Activated CD4-positive, CD25-positive, alpha-beta regulatory T cell treated with anti-CD3 and anti-CD28 coated beads, Interleukin-2, amount 50 U/mL, for 72 hours (primary cell): ENCODE measurements at regions not wholly inside any gene's neighbourhood (a gene's known extent, or its start where the extent isn't known, plus 50 kb on each side); places are given as distances from the start of the nearest gene placed in this dataset.

Source experiments
- DNase-seq: peaks from one replicate; pipeline ENCODE4 v3.0.0; 2021

DNA sequence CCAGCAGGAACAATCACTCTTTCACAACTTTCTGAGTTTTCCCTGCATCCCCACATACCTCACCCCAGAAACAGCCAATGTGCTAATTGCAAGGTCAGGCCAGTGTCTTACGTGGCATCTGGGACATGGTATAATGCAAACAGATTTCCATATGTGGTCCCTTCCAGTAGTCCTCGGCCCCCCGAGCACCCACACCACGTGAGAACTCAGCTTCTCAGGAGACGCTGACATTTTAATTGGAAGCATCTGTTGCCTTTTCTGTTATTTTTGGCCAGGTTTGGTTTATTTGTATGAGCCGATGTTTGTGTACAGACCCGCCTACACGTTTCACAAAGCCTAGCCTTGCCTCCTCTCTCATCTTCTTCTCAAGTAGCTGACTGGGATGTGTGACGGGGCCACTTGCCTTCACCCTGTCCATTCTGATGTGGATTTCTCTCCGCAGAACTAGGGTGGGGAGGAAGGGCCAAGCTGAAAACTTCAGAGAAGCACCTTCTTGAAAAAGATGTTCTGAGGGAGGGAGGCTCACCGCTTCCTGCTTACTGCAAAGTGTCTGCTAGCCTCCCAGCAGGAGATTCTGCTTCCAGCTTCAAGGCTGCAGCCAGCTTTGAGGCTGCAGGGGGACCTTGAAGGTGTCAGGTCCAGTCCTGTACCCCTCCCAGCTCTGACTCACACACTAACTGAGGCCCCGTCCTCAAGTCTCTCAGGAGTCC lies 109.6 kb upstream of the SLC14A2 start:
- no peak for DNase-seq

GRCh38 chr18:45506951-45507350 lies 108.3 kb upstream of the SLC14A2 start:
- no peak for DNase-seq

DNA sequence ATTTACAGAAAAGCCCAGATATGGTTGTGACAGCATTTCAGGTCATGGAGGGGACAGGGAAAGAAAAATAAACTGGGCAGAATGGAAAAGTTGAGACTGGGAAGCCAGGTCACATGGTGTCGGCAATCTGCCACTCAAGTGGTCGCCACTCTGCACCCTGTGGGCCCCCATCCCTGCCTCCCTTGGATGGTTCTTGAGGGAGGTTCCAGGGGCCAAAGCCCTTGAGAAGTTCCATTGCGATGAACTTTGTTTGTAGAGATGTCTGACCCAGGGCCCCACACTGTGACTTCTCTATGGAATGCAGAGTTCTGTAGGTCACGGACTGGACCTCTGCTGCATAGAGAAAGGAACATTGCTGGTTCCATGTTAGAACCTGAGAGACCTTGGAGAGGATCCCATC lies 105.7 kb upstream of the SLC14A2 start:
- no peak for DNase-seq

DNA sequence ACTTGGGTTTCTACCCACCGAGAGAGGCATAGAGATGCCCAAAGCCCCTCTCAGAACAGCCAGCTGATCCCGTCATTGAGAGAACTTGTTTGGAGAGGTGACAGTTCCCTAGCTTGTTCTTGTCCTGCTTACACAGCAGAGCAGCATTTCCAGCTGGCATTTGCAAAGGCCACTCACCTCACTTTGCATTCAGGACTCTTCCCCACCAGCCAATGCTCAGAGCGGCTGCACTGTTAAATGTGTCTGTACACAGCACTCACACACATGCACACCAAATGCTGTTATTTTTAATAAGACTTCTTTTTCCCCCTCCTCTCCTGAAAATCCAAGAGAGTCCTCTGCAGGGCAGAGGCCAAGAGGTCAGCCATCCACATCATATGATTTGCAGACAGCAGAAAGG lies 104.6 kb upstream of the SLC14A2 start:
- DNase-seq: no peak

DNA sequence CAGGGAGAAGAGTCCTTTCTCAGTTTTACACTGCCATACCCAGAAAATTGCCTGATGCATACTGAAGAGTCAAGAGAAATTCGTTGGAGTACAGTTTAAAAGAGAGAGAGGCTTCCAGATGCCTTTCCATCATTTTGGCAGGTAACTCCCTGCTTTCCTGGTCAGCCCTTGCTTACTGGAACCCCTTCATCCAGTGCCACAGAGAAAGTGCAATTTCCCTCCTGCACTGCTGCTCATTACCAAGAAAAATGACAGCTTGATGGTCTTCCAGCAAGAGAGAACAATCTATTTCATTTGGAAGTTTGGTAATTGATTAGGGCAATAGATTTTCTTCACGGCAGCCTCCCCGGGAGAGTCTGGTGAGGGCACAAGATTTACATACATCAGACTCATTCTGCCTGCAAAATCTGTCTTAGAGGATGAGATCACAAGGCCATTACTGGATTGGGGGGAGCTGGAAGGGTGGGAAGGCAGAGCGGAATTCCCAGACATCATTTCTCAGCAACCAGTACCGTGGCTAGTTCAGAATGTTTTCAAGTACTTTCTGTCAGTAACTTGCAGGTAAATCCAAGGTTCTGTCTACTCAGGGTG lies 102.8 kb upstream of the SLC14A2 start:
- DNase-seq: no peak

DNA sequence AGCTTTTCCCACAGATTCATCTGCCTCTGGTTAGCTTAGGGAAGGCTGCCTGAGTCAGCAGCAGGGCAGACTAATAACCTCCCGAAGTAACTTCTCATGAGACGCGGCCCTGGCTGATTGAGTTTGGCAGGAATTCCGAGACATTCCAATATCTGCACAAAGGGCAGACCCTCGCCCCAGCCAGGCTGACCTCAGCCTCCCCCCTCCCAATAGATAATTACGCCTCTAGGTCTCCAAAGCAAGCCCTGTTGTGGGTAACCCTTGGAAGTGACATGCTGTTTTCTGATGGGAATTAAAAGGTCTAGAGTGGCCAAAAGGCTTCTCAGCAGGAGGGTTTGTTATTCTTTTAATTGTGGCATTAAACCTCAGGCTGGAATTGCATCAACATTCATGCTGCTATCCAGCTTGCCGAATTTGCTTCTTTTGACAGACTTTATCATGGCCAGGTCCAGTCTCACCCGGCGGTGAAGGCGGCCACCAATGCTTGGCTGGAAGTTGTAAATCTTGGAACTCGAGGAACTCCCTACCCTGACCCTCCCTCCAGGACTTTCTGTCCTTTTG lies 98.0 kb upstream of the SLC14A2 start:
- DNase-seq: no peak

- no peak for DNase-seq
Observed at GRCh38 chr18:45518311-45519155, 96.7 kb upstream of the SLC14A2 start.

- DNase-seq: no peak
Observed at GRCh38 chr18:45519411-45520280, 95.6 kb upstream of the SLC14A2 start.

DNA sequence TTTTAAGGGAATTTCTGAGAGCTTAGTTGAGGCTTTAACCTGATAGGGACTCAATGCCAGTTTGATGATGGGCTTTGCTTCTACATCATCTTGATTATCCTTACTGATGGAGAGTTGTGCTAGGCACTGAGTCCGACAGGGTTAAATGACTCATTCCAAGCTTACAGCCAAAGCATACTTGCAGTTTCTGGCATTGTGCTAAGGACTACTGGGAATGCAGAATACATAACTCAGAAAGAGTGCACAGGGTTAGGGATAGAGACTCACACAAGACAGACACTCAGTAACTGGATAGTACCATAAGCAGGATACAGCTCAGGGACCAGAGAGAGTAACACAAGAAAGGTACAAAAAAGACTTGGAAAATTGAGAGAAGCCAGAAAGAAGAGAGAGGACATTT lies 94.1 kb upstream of the SLC14A2 start:
- DNase-seq: no peak

GRCh38 chr18:45521777-45522176 lies 93.5 kb upstream of the SLC14A2 start:
- no peak for DNase-seq

DNA sequence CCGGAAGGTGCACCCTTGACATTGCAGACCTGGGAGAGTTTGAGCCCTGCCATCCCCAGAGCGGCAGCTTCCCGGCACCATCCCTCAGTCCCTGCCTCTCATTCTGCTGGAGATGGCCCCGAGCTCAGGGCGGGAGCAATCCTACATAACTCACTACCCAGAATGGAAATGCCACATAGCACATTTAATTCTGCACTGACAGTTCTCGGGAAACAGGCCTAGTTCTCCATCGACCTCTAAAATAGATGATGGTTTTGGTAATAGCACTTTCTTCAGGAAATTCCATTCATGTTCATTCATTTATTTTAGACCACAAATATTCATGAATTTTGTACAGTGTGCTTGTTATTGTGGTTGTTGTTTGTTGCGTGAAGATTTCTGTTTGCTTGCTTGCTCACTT lies 92.9 kb upstream of the SLC14A2 start:
- DNase-seq: no peak

GRCh38 chr18:45525301-45525700 lies 90.0 kb upstream of the SLC14A2 start:
- no peak for DNase-seq

GRCh38 chr18:45526114-45526841 lies 89.0 kb upstream of the SLC14A2 start:
- DNase-seq: no peak

GRCh38 chr18:45527891-45528290 lies 87.4 kb upstream of the SLC14A2 start:
- no peak for DNase-seq

GRCh38 chr18:45528712-45529336 lies 86.5 kb upstream of the SLC14A2 start:
- DNase-seq: no peak

DNA sequence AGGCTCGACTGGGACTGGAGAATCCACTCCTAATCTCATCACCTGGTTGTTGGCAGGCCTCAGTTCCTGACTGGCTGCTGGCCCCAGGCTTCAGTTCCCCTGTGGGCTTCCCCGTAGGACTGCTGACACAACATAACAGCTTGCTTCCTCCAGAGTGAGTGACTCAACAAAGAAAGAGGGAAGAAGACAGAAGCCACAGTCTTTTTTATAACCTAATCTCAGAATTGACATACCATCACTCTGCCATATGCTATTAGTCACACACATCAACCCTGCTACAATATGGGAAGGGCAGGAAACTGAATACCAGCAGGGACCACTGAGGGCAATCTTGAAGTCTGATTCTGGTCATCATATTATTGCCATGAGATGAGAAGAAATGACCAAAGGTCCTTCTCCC lies 76.8 kb upstream of the SLC14A2 start:
- no peak for DNase-seq

DNA sequence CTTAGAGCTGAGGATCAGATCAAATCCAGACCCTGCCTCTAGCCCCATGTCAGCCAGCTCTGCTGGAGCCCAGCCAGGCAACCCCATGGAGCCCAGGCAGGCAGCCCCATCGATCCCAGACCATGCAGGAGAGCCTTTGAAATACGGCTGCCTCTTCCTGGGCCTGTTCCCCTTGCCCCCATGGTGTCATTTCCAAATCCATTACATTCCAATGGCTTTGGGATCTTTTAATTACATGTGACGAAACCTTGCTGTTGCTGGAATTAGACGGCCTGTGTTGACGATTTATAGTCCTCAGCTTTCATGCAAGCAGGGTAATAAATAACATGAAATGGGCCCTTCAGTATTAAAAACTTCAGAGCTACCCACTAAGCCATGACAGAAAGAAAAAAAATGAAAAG lies 75.8 kb upstream of the SLC14A2 start:
- no peak for DNase-seq

GRCh38 chr18:45540125-45540524 lies 75.2 kb upstream of the SLC14A2 start:
- no peak for DNase-seq

GRCh38 chr18:45541421-45541820 lies 73.9 kb upstream of the SLC14A2 start:
- DNase-seq: no peak

- no peak for DNase-seq
Observed at GRCh38 chr18:45542043-45542442, 73.2 kb upstream of the SLC14A2 start.

GRCh38 chr18:45547910-45548309 lies 67.4 kb upstream of the SLC14A2 start:
- no peak for DNase-seq

DNA sequence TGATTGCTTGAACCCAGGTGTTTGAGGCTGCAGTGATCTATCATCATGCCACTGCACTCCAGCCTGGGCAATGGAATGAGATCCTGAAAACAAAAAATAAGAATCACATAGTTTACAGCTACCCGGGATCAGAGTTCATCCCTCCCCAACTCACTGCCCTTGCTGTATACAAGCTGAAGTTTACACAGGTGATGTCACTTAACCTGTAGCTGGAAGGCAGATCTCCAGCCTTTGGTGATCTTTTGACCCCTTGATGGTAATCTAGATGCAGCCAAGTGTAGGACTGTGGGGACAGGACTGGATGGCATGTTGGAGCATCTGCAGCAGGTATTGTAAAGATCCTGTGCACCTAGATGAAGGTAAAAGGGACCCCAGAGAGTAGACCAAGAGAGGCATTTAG lies 66.7 kb upstream of the SLC14A2 start:
- DNase-seq: no peak
